ENCODE measurements at regions not wholly inside any gene's neighbourhood (a gene's known extent, or its start where the extent isn't known, plus 50 kb on each side); places are given as distances from the start of the nearest gene placed in this dataset.

DNA sequence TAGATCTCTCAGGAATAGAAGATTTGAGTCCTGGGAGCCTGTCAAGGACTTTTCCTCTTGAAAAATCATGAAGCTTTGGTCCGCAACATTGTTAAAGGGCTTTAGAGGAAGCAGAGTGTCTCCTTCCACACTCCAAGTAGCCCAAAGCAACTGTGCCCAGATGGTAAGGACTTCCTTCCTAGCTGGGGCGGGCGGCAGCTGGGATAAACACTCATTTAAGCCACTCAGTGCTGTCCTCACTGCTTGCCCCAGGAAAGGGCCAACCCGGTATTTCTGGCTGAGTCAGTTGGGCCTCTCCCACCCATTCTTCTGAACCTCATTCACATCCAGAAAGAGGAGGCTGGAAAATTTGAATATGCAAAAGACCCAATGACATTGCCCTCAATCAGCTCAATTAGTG is 144.3 kb downstream of the CHIC2 start:
- TF ChIP-seq, protein P1, sequence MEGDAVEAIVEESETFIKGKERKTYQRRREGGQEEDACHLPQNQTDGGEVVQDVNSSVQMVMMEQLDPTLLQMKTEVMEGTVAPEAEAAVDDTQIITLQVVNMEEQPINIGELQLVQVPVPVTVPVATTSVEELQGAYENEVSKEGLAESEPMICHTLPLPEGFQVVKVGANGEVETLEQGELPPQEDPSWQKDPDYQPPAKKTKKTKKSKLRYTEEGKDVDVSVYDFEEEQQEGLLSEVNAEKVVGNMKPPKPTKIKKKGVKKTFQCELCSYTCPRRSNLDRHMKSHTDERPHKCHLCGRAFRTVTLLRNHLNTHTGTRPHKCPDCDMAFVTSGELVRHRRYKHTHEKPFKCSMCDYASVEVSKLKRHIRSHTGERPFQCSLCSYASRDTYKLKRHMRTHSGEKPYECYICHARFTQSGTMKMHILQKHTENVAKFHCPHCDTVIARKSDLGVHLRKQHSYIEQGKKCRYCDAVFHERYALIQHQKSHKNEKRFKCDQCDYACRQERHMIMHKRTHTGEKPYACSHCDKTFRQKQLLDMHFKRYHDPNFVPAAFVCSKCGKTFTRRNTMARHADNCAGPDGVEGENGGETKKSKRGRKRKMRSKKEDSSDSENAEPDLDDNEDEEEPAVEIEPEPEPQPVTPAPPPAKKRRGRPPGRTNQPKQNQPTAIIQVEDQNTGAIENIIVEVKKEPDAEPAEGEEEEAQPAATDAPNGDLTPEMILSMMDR (IDR thresholded peaks at IDR 0.05; ENCODE audit: poor library complexity), result no peak
- TF ChIP-seq EZH2 (IDR thresholded peaks at IDR 0.05; ENCODE audit: borderline replicate concordance) (no peak), EZH2phosphoT487 (IDR thresholded peaks at IDR 0.05; ENCODE audit: low read depth, severe bottlenecking, unreplicated experiment) (no peak)

Data from hepatocyte (in vitro differentiated cells).